Calu3 (cell line): ENCODE measurements at regions not wholly inside any gene's neighbourhood (a gene's known extent, or its start where the extent isn't known, plus 50 kb on each side); places are given as distances from the start of the nearest gene placed in this dataset.

ENCODE experiments used
- BruUV-seq: library from RNA; stranded (reverse); fragments of 400-500 nt; replicated peaks from 2 replicates; lab custom pipeline; 2021; lab: Mats Ljungman, UMichigan
- CTCF ChIA-PET: fragments of 300-600 bp; sonication (Branson Sonifier 250); formaldehyde crosslinking; loops from one replicate; lab custom pipeline; 2022; ENCODE audit warnings: antibody characterized with exemption; lab: Charles Lee
- DNase-seq: peaks from one replicate; pipeline ENCODE4 v3.0.0; 2022
- H3K27ac Mint-ChIP-seq: one replicate; pipeline ENCODE4 v1.8.0; 2022; ENCODE audit warnings: mixed read lengths; ENCODE audit not compliant: unreplicated experiment
- H3K27me3 Mint-ChIP-seq: one replicate; pipeline ENCODE4 v1.8.0; 2022; ENCODE audit warnings: mixed read lengths; ENCODE audit not compliant: unreplicated experiment
- H3K36me3 Mint-ChIP-seq: one replicate; pipeline ENCODE4 v1.8.0; 2022; ENCODE audit warnings: mild to moderate bottlenecking, moderate library complexity, mixed read lengths; ENCODE audit not compliant: insufficient read depth, unreplicated experiment
- H3K4me1 Mint-ChIP-seq: one replicate; pipeline ENCODE4 v1.8.0; 2022; ENCODE audit warnings: mild to moderate bottlenecking, low read depth, mixed read lengths; ENCODE audit not compliant: unreplicated experiment
- H3K4me3 Mint-ChIP-seq: one replicate; pipeline ENCODE4 v1.8.0; 2022; ENCODE audit warnings: mild to moderate bottlenecking, low read depth, moderate library complexity, mixed read lengths; ENCODE audit not compliant: unreplicated experiment
- H3K9me3 Mint-ChIP-seq: one replicate; pipeline ENCODE4 v1.8.0; 2022; ENCODE audit warnings: low read depth, mixed read lengths; ENCODE audit not compliant: unreplicated experiment
- intact Hi-C: fragments of 100-400 bp; cut with micrococcal nuclease; formaldehyde crosslinking; loops from one replicate; pipeline ENCODE4 v1.10.0; 2022; ENCODE audit not compliant: unreplicated experiment
- TF ChIP-seq, protein P1 (sequence below): fragments of 200-600 bp; IDR thresholded peaks from one replicate; pipeline ENCODE4 v1.8.0; 2022; ENCODE audit warnings: antibody characterized with exemption; ENCODE audit not compliant: unreplicated experiment

DNA sequence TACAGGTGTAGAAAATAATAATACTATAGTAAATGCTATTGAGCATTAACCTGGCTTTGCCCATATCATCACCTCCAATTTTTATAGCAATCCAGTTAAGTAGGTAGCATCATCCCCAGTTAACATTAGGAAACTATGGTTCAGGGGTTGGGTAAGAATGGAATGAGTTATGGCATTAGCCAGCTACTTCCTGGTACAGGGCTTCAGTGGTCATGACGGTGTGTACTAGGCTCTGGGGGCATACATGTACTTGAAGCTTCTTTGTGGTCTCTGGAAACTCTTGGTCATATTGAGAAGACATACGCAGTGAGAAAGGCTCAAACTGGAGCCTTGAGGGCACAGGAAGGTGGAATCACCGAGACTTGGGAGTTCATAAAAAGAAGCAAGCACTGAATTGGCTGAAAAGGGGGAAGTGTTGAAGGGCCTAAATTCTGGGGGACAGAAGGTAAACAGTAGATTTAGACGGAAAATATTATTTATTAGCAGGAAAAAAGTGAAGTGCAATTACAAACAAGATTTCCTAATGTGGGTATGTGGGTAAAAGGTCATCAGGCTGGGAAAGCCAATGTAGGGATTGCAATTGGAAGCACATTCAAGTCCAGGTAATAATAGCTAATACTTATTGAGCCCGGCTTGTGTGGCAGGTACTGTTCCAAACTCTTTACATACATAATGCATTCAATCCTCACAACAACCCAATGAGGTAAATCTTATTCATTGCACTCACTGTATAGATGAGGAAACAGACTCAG lies 114.2 kb upstream of the ATP1A1 start:
- CTCF ChIA-PET, result no interaction called here
- no peak overlapping the region for H3K4me3 Mint-ChIP-seq
- intact Hi-C loops, result no loop called here
- H3K27me3 Mint-ChIP-seq, result peaks cover 22% of the 10 kb centered on the region
- TF ChIP-seq, protein P1, sequence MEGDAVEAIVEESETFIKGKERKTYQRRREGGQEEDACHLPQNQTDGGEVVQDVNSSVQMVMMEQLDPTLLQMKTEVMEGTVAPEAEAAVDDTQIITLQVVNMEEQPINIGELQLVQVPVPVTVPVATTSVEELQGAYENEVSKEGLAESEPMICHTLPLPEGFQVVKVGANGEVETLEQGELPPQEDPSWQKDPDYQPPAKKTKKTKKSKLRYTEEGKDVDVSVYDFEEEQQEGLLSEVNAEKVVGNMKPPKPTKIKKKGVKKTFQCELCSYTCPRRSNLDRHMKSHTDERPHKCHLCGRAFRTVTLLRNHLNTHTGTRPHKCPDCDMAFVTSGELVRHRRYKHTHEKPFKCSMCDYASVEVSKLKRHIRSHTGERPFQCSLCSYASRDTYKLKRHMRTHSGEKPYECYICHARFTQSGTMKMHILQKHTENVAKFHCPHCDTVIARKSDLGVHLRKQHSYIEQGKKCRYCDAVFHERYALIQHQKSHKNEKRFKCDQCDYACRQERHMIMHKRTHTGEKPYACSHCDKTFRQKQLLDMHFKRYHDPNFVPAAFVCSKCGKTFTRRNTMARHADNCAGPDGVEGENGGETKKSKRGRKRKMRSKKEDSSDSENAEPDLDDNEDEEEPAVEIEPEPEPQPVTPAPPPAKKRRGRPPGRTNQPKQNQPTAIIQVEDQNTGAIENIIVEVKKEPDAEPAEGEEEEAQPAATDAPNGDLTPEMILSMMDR, result no peak
- H3K9me3 Mint-ChIP-seq, result no peaks in the 10 kb centered on the region
- BruUV-seq, result no TSS peak
- H3K27ac Mint-ChIP-seq, result no peak overlapping the region
- no peaks in the 10 kb centered on the region for H3K36me3 Mint-ChIP-seq
- DNase-seq, result no peak
- no peaks in the 10 kb centered on the region for H3K4me1 Mint-ChIP-seq

DNA sequence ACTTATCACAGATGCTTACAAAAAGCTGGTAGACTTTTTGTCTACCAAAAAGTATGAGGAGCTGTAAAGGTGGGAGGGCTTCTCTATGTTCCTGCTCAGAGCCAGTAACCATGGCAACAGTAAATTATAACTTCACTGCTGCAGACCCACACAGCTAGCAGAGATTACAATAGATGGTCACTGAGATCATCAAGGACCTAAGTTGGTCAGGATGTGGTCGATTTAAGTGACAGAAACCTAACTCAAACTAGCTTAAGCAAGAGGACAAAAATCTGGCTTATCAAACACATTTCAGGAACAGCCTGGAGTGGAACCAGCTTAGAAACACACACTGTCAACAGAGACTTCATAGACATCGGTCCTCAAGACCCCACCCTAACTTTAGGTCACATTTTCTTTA lies 113.4 kb upstream of the ATP1A1 start:
- Mint-ChIP-seq H3K4me3 (no peak overlapping the region), H3K36me3 (no peaks in the 10 kb centered on the region), H3K27ac (no peak overlapping the region), H3K9me3 (no peaks in the 10 kb centered on the region), H3K4me1 (no peaks in the 10 kb centered on the region), H3K27me3 (peaks cover 22% of the 10 kb centered on the region)
- TF ChIP-seq, protein P1, result no peak
- CTCF ChIA-PET, result no interaction called here
- DNase-seq, result no peak
- no TSS peak for BruUV-seq
- intact Hi-C loops, result no loop called here

DNA sequence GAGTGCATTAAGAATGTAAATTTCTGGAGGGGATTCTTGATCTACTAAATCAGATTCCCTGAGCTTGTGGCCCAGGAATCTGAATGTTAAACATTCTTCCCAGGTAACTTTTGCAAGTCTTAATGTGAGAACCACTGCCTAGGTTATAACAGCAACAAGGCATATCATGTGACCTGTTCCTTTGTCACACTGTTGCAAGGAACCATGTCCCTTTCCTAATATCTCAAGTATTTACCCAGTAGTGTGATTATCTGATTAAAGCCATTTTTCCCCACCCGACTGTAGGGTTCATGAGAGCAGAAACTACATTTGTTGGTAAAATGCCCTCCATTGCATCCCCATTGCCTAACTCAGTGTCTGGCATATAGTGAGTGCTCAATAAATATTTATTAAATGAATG lies 112.9 kb upstream of the ATP1A1 start:
- CTCF ChIA-PET, result no interaction called here
- intact Hi-C loops, result no loop called here
- TF ChIP-seq, protein P1, result no peak
- no peak for DNase-seq
- Mint-ChIP-seq H3K36me3 (no peaks in the 10 kb centered on the region), H3K27me3 (peaks cover 22% of the 10 kb centered on the region), H3K27ac (no peak overlapping the region), H3K9me3 (no peaks in the 10 kb centered on the region), H3K4me1 (no peaks in the 10 kb centered on the region), H3K4me3 (no peak overlapping the region)
- BruUV-seq, result no TSS peak

DNA sequence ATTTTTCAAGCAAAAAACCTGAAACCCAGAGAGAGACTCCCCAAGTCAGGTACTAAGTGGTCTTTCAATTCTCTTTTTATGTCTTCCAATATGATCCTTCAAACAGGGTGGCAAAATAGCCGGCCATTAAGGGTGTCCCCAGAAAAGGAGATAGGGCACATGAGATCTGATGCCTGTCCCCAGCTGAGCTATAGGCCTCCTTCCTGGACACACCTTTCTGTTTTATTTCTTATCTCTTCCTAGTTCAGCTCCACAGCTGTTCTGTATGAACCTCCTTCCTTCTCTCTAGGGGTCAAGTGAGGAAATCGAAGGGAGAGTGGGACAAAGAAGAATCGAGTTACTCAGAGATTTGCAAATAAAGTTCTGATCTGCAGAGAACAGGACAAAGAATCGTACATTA lies 112.4 kb upstream of the ATP1A1 start:
- DNase-seq, result no peak
- no peaks in the 10 kb centered on the region for H3K36me3 Mint-ChIP-seq
- no peak overlapping the region for H3K27ac Mint-ChIP-seq
- peaks cover 22% of the 10 kb centered on the region for H3K27me3 Mint-ChIP-seq
- no peak overlapping the region for H3K4me3 Mint-ChIP-seq
- BruUV-seq, result no TSS peak
- intact Hi-C loops, result no loop called here
- CTCF ChIA-PET, result no interaction called here
- no peaks in the 10 kb centered on the region for H3K4me1 Mint-ChIP-seq
- H3K9me3 Mint-ChIP-seq, result no peaks in the 10 kb centered on the region
- TF ChIP-seq, protein P1, result no peak
